ENCODE measurements at regions not wholly inside any gene's neighbourhood (a gene's known extent, or its start where the extent isn't known, plus 50 kb on each side); places are given as distances from the start of the nearest gene placed in this dataset.
"Not testable (repeated sequence)": the region's sequence is repeated elsewhere in the genome, so short reads cannot be mapped to it uniquely, and the experiment has no call there.

DNA sequence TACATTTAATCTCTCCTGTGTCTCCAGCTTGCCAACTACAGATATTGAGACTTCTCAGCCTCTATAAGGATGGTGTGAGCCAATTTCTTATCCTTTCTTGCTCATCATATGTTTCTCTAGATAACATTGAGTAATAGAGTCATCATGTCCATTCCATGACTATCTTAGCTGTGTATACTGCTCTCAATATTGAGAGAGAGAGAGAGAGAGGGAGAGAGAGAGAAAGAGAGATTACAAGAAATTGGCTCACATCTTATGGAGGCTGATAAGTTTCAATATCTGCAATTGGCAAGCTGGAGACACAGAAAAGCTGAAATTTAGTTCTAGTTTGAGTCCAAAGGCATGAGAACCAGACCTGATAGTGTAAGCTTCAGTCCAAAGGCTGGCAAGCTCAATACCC lies 110.8 kb upstream of the MSMB start:
- H3K36me3 Mint-ChIP-seq; POLR2A ChIA-PET; H3K4me1 Mint-ChIP-seq; ATAC-seq (ENCODE audit: low read depth); H3K4me3 Mint-ChIP-seq; H3K9me3 Mint-ChIP-seq; H3K27ac Mint-ChIP-seq; DNase-seq; H3K27me3 Mint-ChIP-seq: not testable (repeated sequence)

DNA sequence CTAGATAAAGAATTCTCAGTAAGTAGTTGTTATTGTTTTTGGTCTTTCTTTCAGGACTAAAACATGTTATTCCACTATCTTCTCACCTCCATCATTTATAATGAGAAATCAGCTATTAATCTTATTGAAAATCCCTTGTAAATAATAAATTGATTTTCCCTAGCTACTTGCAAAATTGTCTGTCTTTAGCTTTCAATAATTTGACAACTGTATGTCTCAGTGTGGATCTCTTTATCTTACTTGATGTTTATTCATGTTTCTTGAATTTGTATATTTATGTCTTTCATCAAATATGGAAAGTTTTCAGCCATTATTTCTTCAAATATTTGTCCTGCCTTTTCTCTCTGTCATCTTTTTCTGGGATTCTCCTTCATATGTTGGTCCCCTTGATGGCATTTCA lies 117.1 kb upstream of the ANTXRL start:
- DNase-seq: no peak
- Mint-ChIP-seq H3K9me3 (peaks cover 4% of the 10 kb centered on the region), H3K4me1 (peaks cover 6% of the 10 kb centered on the region), H3K27ac (no peak overlapping the region), H3K36me3 (peaks cover 6% of the 10 kb centered on the region), H3K4me3 (no peak overlapping the region), H3K27me3 (peaks cover 4% of the 10 kb centered on the region)
- no peak for ATAC-seq (ENCODE audit: low read depth)
- POLR2A ChIA-PET: no interaction called here

DNA sequence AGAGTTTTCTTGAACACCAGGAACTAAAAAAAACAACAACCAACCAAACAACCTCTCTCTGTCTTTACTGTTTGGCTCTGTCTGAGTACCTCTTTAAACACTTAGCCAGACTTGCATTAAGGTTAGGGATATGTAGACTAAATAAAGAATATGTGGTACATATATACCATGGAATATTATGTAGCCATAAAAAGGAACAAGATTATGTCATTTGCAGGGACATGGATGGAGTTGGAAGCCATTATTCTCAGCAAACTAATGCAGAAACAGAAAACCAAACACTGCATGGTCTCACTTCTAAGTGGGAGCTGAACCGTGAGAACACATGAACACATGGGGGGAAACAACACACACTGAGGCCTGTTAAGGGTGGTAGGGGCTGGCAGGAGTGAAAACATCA lies 116.0 kb upstream of the ANTXRL start:
- no peak overlapping the region for H3K27ac Mint-ChIP-seq
- H3K36me3 Mint-ChIP-seq: peaks cover 6% of the 10 kb centered on the region
- POLR2A ChIA-PET: no interaction called here
- no peak for ATAC-seq (ENCODE audit: low read depth)
- DNase-seq: no peak
- H3K27me3 Mint-ChIP-seq: peaks cover 4% of the 10 kb centered on the region
- peaks cover 7% of the 10 kb centered on the region for H3K4me1 Mint-ChIP-seq
- H3K4me3 Mint-ChIP-seq: no peak overlapping the region
- H3K9me3 Mint-ChIP-seq: peaks cover 4% of the 10 kb centered on the region

DNA sequence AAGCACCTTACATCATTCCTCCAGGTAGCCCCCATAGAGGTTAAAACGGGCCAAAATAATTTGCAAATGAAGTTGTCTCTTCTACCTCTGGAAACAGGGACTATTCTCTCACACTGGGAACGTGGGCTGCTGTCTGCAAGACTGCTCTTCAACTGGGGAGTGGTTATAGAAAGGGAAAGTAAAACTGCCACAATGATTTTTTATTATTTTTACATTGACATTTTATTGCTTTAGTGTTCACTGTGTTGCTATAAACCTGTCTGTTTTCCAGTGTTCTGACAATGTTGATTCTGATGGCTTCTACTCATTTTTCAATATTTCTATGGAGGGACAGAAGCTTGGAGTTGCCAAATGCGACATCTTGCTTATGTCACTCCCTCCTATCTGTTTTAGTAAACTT lies 115.1 kb upstream of the ANTXRL start:
- no peak overlapping the region for H3K4me3 Mint-ChIP-seq
- H3K9me3 Mint-ChIP-seq: peaks cover 4% of the 10 kb centered on the region
- H3K27me3 Mint-ChIP-seq: peaks cover 4% of the 10 kb centered on the region
- ATAC-seq (ENCODE audit: low read depth): no peak
- no peak overlapping the region for H3K27ac Mint-ChIP-seq
- DNase-seq: no peak
- H3K36me3 Mint-ChIP-seq: peaks cover 6% of the 10 kb centered on the region
- peaks cover 7% of the 10 kb centered on the region for H3K4me1 Mint-ChIP-seq
- POLR2A ChIA-PET: no interaction called here

DNA sequence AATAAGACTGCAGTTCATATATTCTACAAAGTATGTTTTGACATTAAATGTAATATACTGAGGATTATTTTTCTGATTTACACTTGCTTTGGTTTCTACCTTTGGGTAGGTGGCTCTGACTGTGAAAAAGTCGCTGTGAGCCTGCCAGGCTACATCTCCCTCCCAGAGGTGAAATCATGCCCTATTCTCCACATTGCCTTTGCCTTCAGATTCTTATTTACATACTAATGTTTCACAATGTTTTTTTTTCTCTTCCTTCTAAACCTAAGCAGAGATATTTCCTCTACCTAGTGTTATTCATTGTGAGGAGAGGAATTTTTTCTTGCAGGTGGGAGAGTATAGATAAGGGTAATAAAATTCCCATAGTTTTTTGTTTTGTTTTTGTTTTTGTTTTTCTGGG lies 111.5 kb upstream of the ANTXRL start:
- H3K9me3 Mint-ChIP-seq: peaks cover 4% of the 10 kb centered on the region
- H3K27me3 Mint-ChIP-seq: no peaks in the 10 kb centered on the region
- no peak for ATAC-seq (ENCODE audit: low read depth)
- peaks cover 6% of the 10 kb centered on the region for H3K36me3 Mint-ChIP-seq
- H3K4me3 Mint-ChIP-seq: no peak overlapping the region
- POLR2A ChIA-PET: no interaction called here
- no peak for DNase-seq
- H3K27ac Mint-ChIP-seq: no peak overlapping the region
- H3K4me1 Mint-ChIP-seq: peaks cover 7% of the 10 kb centered on the region

DNA sequence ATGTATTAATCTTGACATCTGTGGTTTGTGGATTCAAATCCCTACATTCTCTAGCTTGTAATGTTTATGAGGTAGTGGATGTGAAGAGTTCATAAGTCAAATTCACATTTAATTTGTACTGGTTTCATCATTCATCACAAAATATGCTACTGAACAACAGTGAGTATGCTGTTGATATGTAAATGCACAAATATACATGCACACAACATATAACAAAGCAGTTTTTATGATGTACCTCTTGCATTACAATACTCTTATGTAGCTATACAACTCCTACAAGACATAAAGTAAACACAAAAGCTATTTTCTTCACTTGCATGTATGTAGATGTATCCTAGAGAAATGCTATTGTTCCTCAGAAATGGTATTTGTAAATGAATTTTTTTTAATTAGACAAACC lies 111.0 kb upstream of the ANTXRL start:
- Mint-ChIP-seq H3K9me3 (peaks cover 2% of the 10 kb centered on the region), H3K27ac (no peak overlapping the region), H3K4me1 (peaks cover 7% of the 10 kb centered on the region), H3K27me3 (no peaks in the 10 kb centered on the region), H3K36me3 (peaks cover 2% of the 10 kb centered on the region), H3K4me3 (no peak overlapping the region)
- DNase-seq: no peak
- POLR2A ChIA-PET: no interaction called here
- no peak for ATAC-seq (ENCODE audit: low read depth)

DNA sequence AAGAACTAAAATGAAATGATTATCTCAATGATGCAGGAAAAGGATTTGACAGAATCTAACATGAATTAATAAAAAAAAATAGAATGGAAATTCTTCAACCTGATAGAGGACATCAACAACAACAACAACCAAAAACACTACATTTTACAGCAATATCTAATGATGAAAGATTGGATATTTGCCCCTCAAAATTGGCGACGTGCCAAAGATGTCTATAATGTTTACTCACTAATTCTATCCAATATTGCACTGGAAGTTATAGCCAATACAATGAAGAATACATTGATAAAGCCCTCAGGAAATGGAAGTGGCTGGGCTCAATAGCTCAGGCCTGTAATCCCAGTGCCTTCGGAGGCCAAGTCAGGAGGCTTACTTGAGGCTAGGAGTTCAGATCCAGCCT lies 99.4 kb upstream of the ANTXRL start:
- H3K36me3 Mint-ChIP-seq; H3K27ac Mint-ChIP-seq; ATAC-seq (ENCODE audit: low read depth); POLR2A ChIA-PET; DNase-seq; H3K9me3 Mint-ChIP-seq; H3K4me1 Mint-ChIP-seq; H3K27me3 Mint-ChIP-seq; H3K4me3 Mint-ChIP-seq: not testable (repeated sequence)

DNA sequence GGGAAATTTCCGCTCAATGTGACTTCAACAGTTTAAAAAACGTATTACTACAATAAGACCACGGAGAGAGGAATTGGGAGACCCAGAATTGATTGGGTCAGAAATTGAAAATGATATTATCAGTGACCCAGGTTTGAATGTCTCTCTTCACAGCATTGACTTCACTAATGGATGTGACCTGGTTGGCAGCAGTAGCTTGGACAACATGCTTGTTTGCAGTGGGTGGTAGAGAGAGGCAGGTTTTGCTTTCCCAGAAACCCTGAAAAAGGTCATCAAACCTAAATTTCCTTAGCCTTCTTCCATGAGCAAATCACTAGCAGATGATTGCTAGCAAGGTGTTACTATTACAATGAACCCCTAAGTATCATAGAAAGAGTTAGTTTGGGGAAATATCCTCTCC lies 89.7 kb upstream of the ANTXRL start:
- H3K4me1 Mint-ChIP-seq: peaks cover 2% of the 10 kb centered on the region
- POLR2A ChIA-PET: no interaction called here
- no peaks in the 10 kb centered on the region for H3K27me3 Mint-ChIP-seq
- H3K36me3 Mint-ChIP-seq: no peaks in the 10 kb centered on the region
- ATAC-seq (ENCODE audit: low read depth) (no peak), DNase-seq (no peak)
- H3K27ac Mint-ChIP-seq: no peak overlapping the region
- H3K4me3 Mint-ChIP-seq: no peak overlapping the region
- H3K9me3 Mint-ChIP-seq: peaks cover 2% of the 10 kb centered on the region

DNA sequence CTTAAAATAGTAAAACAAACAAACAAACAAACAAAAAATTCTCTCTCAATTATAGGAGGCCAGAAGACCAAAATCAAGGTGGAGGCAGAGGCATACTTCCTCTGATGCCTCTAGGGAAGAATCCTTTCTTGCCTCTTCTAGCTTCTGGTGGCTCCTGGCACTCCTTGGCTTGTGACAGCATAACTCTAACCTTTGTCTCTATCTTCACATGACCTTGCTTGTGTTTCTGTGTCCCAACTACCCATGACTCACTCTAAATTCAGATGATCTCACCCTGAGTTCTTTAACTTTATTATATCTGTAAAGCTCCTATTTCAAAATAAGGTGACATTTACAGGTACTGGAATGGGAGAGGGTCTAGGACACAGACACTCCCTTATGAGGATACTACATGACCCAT lies 88.3 kb upstream of the ANTXRL start:
- DNase-seq (no peak), ATAC-seq (ENCODE audit: low read depth) (no peak)
- H3K9me3 Mint-ChIP-seq: peaks cover 2% of the 10 kb centered on the region
- POLR2A ChIA-PET: no interaction called here
- H3K4me3 Mint-ChIP-seq: no peak overlapping the region
- no peak overlapping the region for H3K27ac Mint-ChIP-seq
- no peaks in the 10 kb centered on the region for H3K36me3 Mint-ChIP-seq
- peaks cover 2% of the 10 kb centered on the region for H3K4me1 Mint-ChIP-seq
- H3K27me3 Mint-ChIP-seq: no peaks in the 10 kb centered on the region

DNA sequence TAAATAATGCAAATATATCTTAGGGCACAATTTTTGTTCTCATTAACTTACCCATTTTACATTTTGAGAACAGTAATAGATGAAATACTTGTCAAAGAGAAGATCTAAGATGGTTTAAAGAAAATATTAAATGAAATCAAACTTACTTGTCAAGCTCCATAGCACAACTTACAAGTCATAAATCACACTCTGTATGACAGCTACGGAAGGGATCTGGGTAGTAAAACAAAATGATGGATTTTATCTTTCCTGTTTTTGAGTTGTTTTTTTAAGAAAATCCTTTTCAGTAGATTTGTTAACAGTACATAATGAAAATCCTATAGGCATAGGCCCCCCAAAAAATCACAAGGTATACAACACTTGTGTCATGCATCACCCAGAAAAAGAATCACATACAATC lies 84.4 kb upstream of the ANTXRL start:
- H3K27me3 Mint-ChIP-seq; ATAC-seq (ENCODE audit: low read depth): not testable (repeated sequence)

DNA sequence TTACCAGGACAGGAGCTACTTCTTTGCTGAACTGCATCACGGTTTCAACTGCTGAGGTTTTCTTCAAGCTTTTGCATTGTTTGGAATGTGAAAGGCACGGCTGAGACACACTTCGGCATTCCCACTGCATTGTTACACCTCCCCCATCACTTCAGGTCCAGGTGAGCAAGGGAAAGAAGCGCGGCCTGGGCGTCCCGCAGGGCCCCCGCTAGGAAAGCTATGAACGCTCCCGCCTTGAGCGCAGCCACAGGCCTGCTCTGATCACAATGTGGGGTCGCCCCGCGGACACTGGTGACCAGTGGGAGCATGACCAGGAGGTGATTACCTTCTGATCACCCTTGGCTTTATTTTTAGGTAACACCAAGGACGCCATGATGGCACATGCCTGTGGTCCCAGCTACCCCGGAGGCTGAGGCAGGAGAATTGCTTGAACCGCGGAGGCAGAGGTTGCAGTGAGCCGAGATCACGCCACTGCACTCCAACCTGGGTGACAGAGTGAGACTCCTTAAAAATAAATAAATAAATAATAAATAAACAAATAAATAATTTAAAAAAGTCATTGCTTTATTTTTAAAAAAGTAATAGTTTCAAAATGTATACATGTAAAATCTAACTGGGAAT lies 82.2 kb upstream of the ANTXRL start:
- H3K27ac Mint-ChIP-seq; ATAC-seq (ENCODE audit: low read depth); DNase-seq; POLR2A ChIA-PET; H3K4me3 Mint-ChIP-seq; H3K4me1 Mint-ChIP-seq; H3K36me3 Mint-ChIP-seq; H3K9me3 Mint-ChIP-seq; H3K27me3 Mint-ChIP-seq: not testable (repeated sequence)

More for the DNA sequence above, 84.4 kb upstream of the ANTXRL start:
- H3K36me3 Mint-ChIP-seq, DNase-seq, POLR2A ChIA-PET, H3K4me1 Mint-ChIP-seq, H3K9me3 Mint-ChIP-seq, H3K4me3 Mint-ChIP-seq, H3K27ac Mint-ChIP-seq: not testable (repeated sequence)

DNA sequence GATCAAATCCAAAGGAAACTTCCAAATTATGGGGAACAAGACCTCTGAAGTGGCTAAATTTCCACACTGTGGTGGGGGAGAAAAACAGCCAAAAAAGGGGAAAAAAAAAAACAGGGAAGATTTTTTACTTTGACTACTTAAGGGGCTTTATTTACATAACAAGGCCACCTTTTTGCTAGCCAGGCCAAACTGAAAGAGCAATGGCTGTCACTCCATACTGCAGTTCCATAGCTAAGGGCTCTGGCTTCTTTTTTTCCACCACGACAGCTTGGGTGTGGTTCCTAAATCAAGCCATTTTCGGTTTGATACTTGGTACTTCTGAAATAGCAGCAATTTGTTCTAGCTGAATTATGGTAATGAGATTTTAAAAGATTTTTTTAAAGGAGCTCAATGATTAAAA lies 76.4 kb upstream of the ANTXRL start:
- H3K9me3 Mint-ChIP-seq; H3K4me1 Mint-ChIP-seq; H3K4me3 Mint-ChIP-seq; ATAC-seq (ENCODE audit: low read depth); H3K27me3 Mint-ChIP-seq; H3K36me3 Mint-ChIP-seq; H3K27ac Mint-ChIP-seq; POLR2A ChIA-PET; DNase-seq: not testable (repeated sequence)

DNA sequence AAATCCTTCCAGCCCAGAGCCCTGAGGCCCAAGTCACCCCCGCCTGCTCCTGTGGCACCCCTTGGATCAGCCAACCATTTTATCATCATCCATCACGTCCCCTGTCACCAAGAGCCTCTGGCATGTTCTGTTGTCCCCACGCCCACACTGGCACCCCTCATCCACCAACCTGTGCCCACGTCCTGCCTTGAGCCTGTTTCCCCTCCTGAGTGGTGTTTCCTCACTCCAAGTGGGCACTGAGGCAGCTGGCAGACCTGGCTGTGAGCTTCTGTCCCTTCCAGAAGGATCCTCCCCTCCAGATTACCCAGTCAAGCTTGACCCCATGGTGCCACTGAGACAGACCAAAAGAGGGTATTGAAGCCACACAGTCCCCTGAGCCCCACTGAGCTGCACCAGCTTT lies 71.4 kb upstream of the ANTXRL start:
- no peak for ATAC-seq (ENCODE audit: low read depth)
- Mint-ChIP-seq H3K36me3 (peaks cover 11% of the 10 kb centered on the region), H3K4me1 (peaks cover 20% of the 10 kb centered on the region), H3K4me3 (no peak overlapping the region), H3K9me3 (no peaks in the 10 kb centered on the region), H3K27ac (no peak overlapping the region), H3K27me3 (no peaks in the 10 kb centered on the region)
- no peak for DNase-seq
- POLR2A ChIA-PET: no interaction called here

DNA sequence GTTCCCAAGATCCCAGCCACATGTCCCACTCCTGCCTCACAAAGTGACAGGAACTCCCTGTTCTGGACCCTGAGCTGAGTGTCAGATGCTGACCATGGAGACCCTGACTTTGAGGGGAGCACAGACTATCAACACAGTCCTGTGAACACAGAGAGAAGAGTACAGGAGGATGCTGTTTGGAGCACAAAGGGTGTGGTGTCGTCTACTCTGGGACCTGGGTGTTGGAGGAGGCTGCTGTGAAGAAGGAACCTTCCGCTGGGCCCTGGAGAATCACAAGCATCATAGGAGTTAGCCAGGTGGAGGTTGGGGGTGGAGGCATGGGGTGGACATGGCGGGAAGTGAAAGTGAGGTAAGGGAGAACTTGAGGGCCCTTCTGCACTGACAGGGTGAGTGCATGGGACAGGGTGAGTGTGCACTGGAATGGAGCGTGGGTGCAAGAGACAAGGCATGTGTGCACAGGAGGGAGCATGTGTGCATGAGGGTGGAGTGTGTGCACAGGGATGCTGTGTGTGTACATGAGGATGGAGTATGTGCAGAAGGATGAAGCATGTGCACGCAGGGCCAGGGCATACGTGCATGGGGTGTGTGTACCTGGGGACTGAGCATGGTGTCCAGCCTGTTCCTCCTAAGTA lies 70.7 kb upstream of the ANTXRL start:
- no peak overlapping the region for H3K27ac Mint-ChIP-seq
- DNase-seq: no peak
- no peaks in the 10 kb centered on the region for H3K27me3 Mint-ChIP-seq
- H3K36me3 Mint-ChIP-seq: peaks cover 11% of the 10 kb centered on the region
- H3K9me3 Mint-ChIP-seq: no peaks in the 10 kb centered on the region
- peaks cover 20% of the 10 kb centered on the region for H3K4me1 Mint-ChIP-seq
- no peak for ATAC-seq (ENCODE audit: low read depth)
- POLR2A ChIA-PET: no interaction called here
- H3K4me3 Mint-ChIP-seq: no peak overlapping the region

All from activated naive CD8-positive, alpha-beta T cell treated with anti-CD3 and anti-CD28 coated beads, Interleukin-2, amount 10 ng/mL, durations not matched to agents 7 days and 5 days (primary cell).